SJCRH30 (cell line): ENCODE measurements at regions not wholly inside any gene's neighbourhood (a gene's known extent, or its start where the extent isn't known, plus 50 kb on each side); places are given as distances from the start of the nearest gene placed in this dataset.

Experiments used
- DNase-seq, 2 experiments: peaks; one replicate each; pipeline ENCODE4 v3.0.0-alpha.2; 2015 to 2020
- H3K27ac ChIP-seq: fragments of 250-450 bp; sonication (Bioruptor Pico); 2 replicates; pipeline ENCODE4 v1.5.1; 2020; ENCODE audit warnings: mild to moderate bottlenecking, moderate library complexity
- H3K27me3 ChIP-seq: fragments of 250-450 bp; sonication (Bioruptor Pico); 2 replicates; pipeline ENCODE4 v1.5.1; 2020; ENCODE audit warnings: mild to moderate bottlenecking, moderate library complexity
- H3K36me3 ChIP-seq: fragments of 250-450 bp; sonication (Bioruptor Pico); 2 replicates; pipeline ENCODE4 v1.5.1; 2020; ENCODE audit warnings: mild to moderate bottlenecking, moderate library complexity
- H3K4me1 ChIP-seq: fragments of 250-450 bp; sonication (Bioruptor Pico); 2 replicates; pipeline ENCODE4 v1.5.1; 2020; ENCODE audit warnings: mild to moderate bottlenecking, moderate library complexity
- H3K4me3 ChIP-seq: fragments of 250-450 bp; sonication (Bioruptor Pico); 2 replicates; pipeline ENCODE4 v1.5.1; 2020; ENCODE audit warnings: mild to moderate bottlenecking, moderate library complexity
- H3K9me3 ChIP-seq: fragments of 250-450 bp; sonication (Bioruptor Pico); replicated peaks from 2 replicates; pipeline ENCODE4 v1.5.1; 2020; ENCODE audit warnings: mild to moderate bottlenecking, moderate library complexity

DNA sequence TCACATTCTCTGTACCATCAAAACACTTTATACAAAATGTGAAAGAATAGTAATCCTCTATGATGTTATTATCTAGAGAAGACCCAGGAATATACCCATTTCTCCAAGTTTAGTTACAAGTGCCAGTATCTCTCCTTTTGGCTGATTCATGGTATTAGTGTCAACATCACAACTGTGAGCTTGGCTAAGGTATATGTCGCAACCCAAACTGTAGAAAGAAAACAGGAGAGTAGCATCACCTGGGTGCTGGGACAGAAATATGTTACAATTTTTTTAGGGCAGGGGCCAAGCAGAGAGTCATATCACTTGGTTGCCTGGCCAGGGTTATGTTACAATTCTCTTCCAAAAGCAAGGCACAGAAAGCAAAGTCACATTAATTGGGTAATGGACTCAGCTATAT lies 127.2 kb upstream of the ZNF91 start:
- Histone ChIP-seq H3K4me1 (no peaks in the 10 kb centered on the region), H3K4me3 (no peak overlapping the region), H3K27ac (no peak overlapping the region), H3K27me3 (no peaks in the 10 kb centered on the region), H3K9me3 (no peaks in the 10 kb centered on the region), H3K36me3 (no peaks in the 10 kb centered on the region)
- DNase-seq, result no peak

DNA sequence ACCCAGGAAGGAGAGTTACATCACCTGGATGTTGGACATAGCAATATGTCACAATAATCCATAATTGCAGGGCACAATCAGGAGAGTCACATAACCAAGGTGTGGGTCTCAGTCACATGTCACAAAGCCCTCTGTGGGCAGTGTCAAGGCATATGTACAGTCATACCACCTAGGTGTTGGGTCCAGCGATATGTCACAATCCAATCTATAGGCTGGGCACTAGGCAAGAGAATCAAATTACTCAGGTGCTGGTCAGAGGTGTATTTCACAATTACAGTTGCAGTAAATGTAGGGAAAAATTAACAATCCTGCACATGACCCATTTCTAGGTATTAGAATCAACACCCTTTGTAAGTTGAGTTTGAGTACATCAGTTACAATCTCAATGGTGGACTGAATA lies 126.2 kb upstream of the ZNF91 start:
- H3K9me3 ChIP-seq, result no peaks in the 10 kb centered on the region

GRCh38 chr19:23520441-23520840 lies 125.2 kb upstream of the ZNF91 start:
- no peak for DNase-seq

More for the DNA sequence above, 126.2 kb upstream of the ZNF91 start:
- H3K27ac ChIP-seq, result no peak overlapping the region
- H3K27me3 ChIP-seq, result no peaks in the 10 kb centered on the region
- no peaks in the 10 kb centered on the region for H3K4me1 ChIP-seq
- no peak overlapping the region for H3K4me3 ChIP-seq
- H3K36me3 ChIP-seq, result no peaks in the 10 kb centered on the region
- DNase-seq, result no peak

DNA sequence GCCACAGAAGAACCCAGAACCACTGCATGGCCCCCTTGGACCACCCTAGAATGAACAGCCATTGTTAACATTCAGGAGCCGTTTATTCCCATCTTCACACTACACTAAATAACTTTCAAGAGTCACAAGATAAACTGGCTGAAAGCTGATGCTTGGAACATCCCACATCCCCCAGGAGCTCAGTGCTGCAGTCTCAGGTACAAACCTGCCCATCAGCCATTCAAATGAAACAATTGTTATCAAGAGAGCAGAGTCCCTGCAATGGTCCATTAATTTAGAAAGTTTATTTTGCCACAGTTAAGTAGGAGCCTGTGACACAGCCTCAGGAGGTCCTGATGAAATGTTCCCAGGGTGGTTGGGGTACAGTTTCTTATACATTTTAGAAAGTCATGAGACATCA lies 123.8 kb upstream of the ZNF91 start:
- no peaks in the 10 kb centered on the region for H3K9me3 ChIP-seq
- no peaks in the 10 kb centered on the region for H3K36me3 ChIP-seq

More at GRCh38 chr19:23520441-23520840, 125.2 kb upstream of the ZNF91 start:
- Histone ChIP-seq H3K4me3 (no peak overlapping the region), H3K27me3 (no peaks in the 10 kb centered on the region), H3K4me1 (no peaks in the 10 kb centered on the region), H3K27ac (no peak overlapping the region), H3K9me3 (no peaks in the 10 kb centered on the region), H3K36me3 (no peaks in the 10 kb centered on the region)

DNA sequence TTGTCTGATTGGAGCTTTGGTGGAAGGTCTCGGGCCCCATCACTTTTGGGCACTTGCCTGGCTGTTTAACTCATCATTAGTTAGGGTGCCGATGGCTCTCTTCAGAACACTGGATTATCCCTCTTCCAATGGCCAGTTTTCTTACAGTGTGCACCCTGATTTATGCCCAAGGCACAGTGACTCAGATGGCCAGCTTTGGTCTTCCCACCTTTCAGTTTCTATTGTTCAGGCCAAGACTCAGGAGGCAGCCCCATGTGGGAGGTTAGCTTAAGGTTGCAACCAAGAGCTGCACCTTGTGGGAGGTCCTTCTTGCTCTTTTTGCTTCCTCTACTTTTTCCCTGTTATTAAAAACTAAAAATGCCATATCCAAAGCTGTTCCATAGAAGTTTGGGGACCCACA lies 121.0 kb upstream of the ZNF91 start:
- no peaks in the 10 kb centered on the region for H3K27me3 ChIP-seq

More for the DNA sequence above, 123.8 kb upstream of the ZNF91 start:
- Histone ChIP-seq H3K4me3 (no peak overlapping the region), H3K27me3 (no peaks in the 10 kb centered on the region), H3K4me1 (no peaks in the 10 kb centered on the region), H3K27ac (no peak overlapping the region)
- no peak for DNase-seq

DNA sequence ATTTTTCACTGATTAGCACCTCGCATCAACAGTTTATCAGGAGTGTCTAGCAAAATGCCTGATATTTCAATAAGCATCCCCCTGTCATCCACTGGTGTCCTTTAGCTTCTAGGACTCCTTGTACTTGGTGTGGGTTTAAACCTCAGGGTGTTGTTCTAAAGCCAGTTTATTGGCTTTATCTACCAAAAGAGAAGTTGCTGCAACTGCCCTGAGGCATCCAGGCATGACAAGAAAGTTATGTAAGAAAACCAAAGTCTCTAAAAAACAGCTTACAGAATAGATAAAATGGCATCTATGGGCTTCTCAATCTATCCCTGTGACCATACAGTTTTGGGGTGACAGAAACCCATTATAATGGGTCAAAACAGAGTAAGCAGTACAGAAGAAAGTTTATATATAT lies 120.3 kb upstream of the ZNF91 start:
- Histone ChIP-seq H3K27ac (no peak overlapping the region), H3K27me3 (no peaks in the 10 kb centered on the region), H3K4me3 (no peak overlapping the region), H3K4me1 (no peaks in the 10 kb centered on the region), H3K9me3 (no peaks in the 10 kb centered on the region), H3K36me3 (no peaks in the 10 kb centered on the region)
- DNase-seq, result no peak

More for the DNA sequence above, 121.0 kb upstream of the ZNF91 start:
- Histone ChIP-seq H3K9me3 (no peaks in the 10 kb centered on the region), H3K36me3 (no peaks in the 10 kb centered on the region), H3K4me3 (no peak overlapping the region), H3K4me1 (no peaks in the 10 kb centered on the region), H3K27ac (no peak overlapping the region)
- DNase-seq, result no peak

- H3K27me3 ChIP-seq, result no peaks in the 10 kb centered on the region
- no peaks in the 10 kb centered on the region for H3K4me1 ChIP-seq
- H3K9me3 ChIP-seq, result no peaks in the 10 kb centered on the region
- H3K36me3 ChIP-seq, result no peaks in the 10 kb centered on the region
- H3K27ac ChIP-seq, result no peak overlapping the region
- no peak for DNase-seq
- no peak overlapping the region for H3K4me3 ChIP-seq
Observed at GRCh38 chr19:23512151-23512925, 117.1 kb upstream of the ZNF91 start.

GRCh38 chr19:23509686-23510450 lies 114.6 kb upstream of the ZNF91 start:
- DNase-seq, result no peak
- Histone ChIP-seq H3K36me3 (no peaks in the 10 kb centered on the region), H3K27ac (no peak overlapping the region), H3K9me3 (no peaks in the 10 kb centered on the region), H3K27me3 (no peaks in the 10 kb centered on the region), H3K4me3 (no peak overlapping the region), H3K4me1 (no peaks in the 10 kb centered on the region)

DNA sequence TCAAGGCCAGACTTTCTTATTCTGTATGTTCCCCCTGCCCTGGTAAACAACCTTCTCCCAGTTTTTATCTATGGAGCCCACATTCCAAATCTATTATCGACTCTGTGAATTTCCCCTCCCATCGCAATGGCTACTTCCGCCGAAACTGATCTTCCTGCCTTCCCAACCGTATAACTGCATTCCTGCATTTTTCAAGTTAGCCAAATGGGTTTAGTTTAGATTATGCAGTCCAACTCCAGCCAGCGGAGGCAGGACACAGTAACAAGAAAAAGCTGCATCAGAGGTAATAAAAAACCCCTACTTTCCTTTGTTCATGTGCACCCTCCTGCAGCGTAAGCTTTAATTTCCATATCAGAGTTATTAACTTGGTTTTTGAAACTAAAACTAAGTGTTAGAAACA lies 112.2 kb upstream of the ZNF91 start:
- no peak overlapping the region for H3K4me3 ChIP-seq
- no peaks in the 10 kb centered on the region for H3K9me3 ChIP-seq
- no peaks in the 10 kb centered on the region for H3K27me3 ChIP-seq
- no peak overlapping the region for H3K27ac ChIP-seq
- no peaks in the 10 kb centered on the region for H3K4me1 ChIP-seq
- no peak for DNase-seq
- no peaks in the 10 kb centered on the region for H3K36me3 ChIP-seq

DNA sequence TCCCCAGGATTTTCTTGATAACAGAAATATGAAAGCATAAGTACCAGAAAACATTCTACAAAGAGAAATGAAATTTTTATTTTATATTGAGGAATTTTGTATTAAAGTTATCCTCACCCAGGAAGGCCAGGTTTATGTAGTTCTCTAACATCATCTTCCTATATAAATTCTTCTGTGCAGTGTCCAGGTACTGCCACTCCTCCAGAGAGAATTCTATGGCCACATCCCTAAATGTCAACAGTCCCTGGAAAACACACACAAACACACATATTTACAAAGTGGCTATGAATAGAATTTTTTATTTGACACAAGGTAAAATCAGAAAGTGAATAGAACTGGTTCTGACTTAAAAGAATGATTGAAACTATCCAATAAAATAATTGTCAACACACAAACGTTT lies 110.5 kb upstream of the ZNF91 start:
- no peak overlapping the region for H3K4me3 ChIP-seq
- H3K9me3 ChIP-seq, result no peaks in the 10 kb centered on the region
- H3K27me3 ChIP-seq, result no peaks in the 10 kb centered on the region
- no peaks in the 10 kb centered on the region for H3K36me3 ChIP-seq
- no peaks in the 10 kb centered on the region for H3K4me1 ChIP-seq
- no peak for DNase-seq
- H3K27ac ChIP-seq, result no peak overlapping the region

GRCh38 chr19:23482829-23483228 lies 87.6 kb upstream of the ZNF91 start:
- Histone ChIP-seq H3K27ac (no peak overlapping the region), H3K4me1 (no peaks in the 10 kb centered on the region), H3K36me3 (no peaks in the 10 kb centered on the region), H3K27me3 (no peaks in the 10 kb centered on the region), H3K9me3 (no peaks in the 10 kb centered on the region), H3K4me3 (no peak overlapping the region)
- DNase-seq, result no peak

DNA sequence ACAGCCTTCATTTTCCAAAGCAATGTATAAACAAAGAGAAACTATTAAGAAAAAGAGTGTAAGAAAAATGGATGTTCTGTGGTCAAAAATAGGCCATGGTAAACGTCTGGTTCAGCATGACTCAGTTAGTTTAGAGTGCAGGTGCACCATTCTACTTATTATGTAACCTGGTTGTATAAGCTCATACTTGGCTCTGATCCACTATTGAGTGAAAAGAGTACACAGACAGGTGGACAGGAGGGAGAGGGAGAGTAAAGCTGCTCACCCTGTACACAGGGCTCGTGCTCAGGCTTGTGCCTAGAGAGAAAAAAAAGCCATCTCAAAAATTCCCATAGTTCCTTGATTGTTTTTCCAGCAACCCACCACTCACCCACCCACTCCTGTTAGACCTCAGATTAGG lies 85.8 kb upstream of the ZNF91 start:
- no peak for DNase-seq
- no peaks in the 10 kb centered on the region for H3K9me3 ChIP-seq
- H3K36me3 ChIP-seq, result no peaks in the 10 kb centered on the region
- no peak overlapping the region for H3K4me3 ChIP-seq
- H3K27me3 ChIP-seq, result no peaks in the 10 kb centered on the region
- no peaks in the 10 kb centered on the region for H3K4me1 ChIP-seq
- H3K27ac ChIP-seq, result no peak overlapping the region

GRCh38 chr19:23475477-23475876 lies 80.2 kb upstream of the ZNF91 start:
- Histone ChIP-seq H3K9me3 (no peaks in the 10 kb centered on the region), H3K36me3 (no peaks in the 10 kb centered on the region), H3K27me3 (no peaks in the 10 kb centered on the region), H3K4me1 (no peaks in the 10 kb centered on the region), H3K4me3 (no peak overlapping the region), H3K27ac (no peak overlapping the region)
- DNase-seq, result no peak

DNA sequence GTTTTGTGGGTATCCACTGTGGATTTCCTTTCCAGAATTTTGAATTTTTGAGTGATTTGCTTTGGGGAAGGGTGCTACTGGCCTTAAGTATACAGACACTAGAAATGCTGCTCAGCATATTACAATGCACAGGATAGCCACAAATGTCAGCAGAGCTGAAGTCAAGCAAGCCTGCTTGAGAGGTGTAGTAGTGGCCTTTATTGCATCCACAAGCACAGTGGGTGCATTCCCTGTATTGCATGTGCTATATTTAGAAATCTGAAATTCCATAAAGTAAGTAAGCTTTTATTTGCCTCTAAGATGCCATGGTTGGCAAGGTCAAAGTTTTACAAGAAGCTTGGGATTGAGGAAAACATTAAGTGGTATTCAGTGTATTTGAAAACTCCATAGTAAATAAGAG lies 79.5 kb upstream of the ZNF91 start:
- no peak for DNase-seq
- H3K4me3 ChIP-seq, result no peak overlapping the region
- no peaks in the 10 kb centered on the region for H3K36me3 ChIP-seq
- H3K4me1 ChIP-seq, result no peaks in the 10 kb centered on the region
- H3K9me3 ChIP-seq, result no peaks in the 10 kb centered on the region
- no peak overlapping the region for H3K27ac ChIP-seq
- no peaks in the 10 kb centered on the region for H3K27me3 ChIP-seq

GRCh38 chr19:23474172-23474571 lies 78.9 kb upstream of the ZNF91 start:
- Histone ChIP-seq H3K27ac (no peak overlapping the region), H3K27me3 (no peaks in the 10 kb centered on the region), H3K4me1 (no peaks in the 10 kb centered on the region), H3K9me3 (no peaks in the 10 kb centered on the region), H3K4me3 (no peak overlapping the region), H3K36me3 (no peaks in the 10 kb centered on the region)
- no peak for DNase-seq
